Right cardiac atrium (tissue), 5 donors: ENCODE measurements at regions not wholly inside any gene's neighbourhood (a gene's known extent, or its start where the extent isn't known, plus 50 kb on each side); places are given as distances from the start of the nearest gene placed in this dataset.

ENCODE experiments used
- ATAC-seq, 2 donors: fragments of 200-7000 bp; cut with Tn5 transposase; one replicate each; pipeline versions ENCODE4 v1.8.0 to v1.9.1; 2020; ENCODE audit warnings: moderate library complexity in 2 of 2, mild to moderate bottlenecking in 1 of 2
- DNase-seq, 3 donors: peaks; one replicate each; pipeline ENCODE4 v3.0.0-alpha.2; 2020
- H3K27ac ChIP-seq: one replicate; pipeline ENCODE4 v1.5.1; 2013; ENCODE audit warnings: mild to moderate bottlenecking, low read length, control low read depth, moderate library complexity
- H3K27me3 ChIP-seq: one replicate; pipeline ENCODE4 v1.6.1; 2013; ENCODE audit not compliant: control insufficient read depth, insufficient read depth
- H3K4me1 ChIP-seq: one replicate; pipeline ENCODE4 v1.6.1; 2013; ENCODE audit warnings: low read length; ENCODE audit not compliant: control insufficient read depth, insufficient read depth
- H3K4me3 ChIP-seq: one replicate; pipeline ENCODE4 v1.5.1; 2013; ENCODE audit warnings: low read length, control low read depth
- H3K9me3 ChIP-seq: one replicate; pipeline ENCODE4 v1.6.1; 2013; ENCODE audit warnings: low read length; ENCODE audit not compliant: control insufficient read depth
- WGBS: extraction: QIAGEN DNeasy Blood & Tissue Kit; methylation state at CpG from one replicate; pipeline ENCODE4 v1.1.7; 2013; 5-methylcytosine and 5-hydroxymethylcytosine counted together
- intact Hi-C, 4 donors: fragments of 100-400 bp; cut with DNase I; formaldehyde crosslinking; loops; one replicate each; pipeline versions ENCODE4 v1.11.0 to v1.14.0; 2022 to 2023
- donor health status: healthy with polysubstance abuse.
- donor health status: DM: no; HTN: yes; CAD: no.
- donor health status: DM: no; HTN: no; CAD: no.
- donor health status: DM: no; HTN: yes; CAD: no; lungs with severe emphysema.
- donor health status: DM: yes; HTN: yes; CAD: no.

- no peak overlapping the region for H3K27ac ChIP-seq
- 94% methylated on average over 2 of the region's 2 CpGs for WGBS
- intact Hi-C loops: no loop called here
- no peak overlapping the region for H3K4me3 ChIP-seq
- DNase-seq: no peak
- H3K4me1 ChIP-seq: peaks cover 4% of the 10 kb centered on the region
- no peak for ATAC-seq
- no peaks in the 10 kb centered on the region for H3K27me3 ChIP-seq
- no peaks in the 10 kb centered on the region for H3K9me3 ChIP-seq
These were observed 56.5 kb upstream of the JDP2 start for GRCh38 chr14:75371297-75371696.

GRCh38 chr14:75372260-75372659 lies 55.6 kb upstream of the JDP2 start:
- Histone ChIP-seq H3K4me1 (peaks cover 4% of the 10 kb centered on the region), H3K27ac (no peak overlapping the region), H3K4me3 (no peak overlapping the region), H3K27me3 (no peaks in the 10 kb centered on the region), H3K9me3 (no peaks in the 10 kb centered on the region)
- ATAC-seq (no peak), DNase-seq (peak in 2 of 3 donors; percentile 59 to 60)
- 28% methylated on average over 5 of the region's 5 CpGs for WGBS
- intact Hi-C loops: no loop called here

GRCh38 chr14:75373133-75373532 lies 54.7 kb upstream of the JDP2 start:
- H3K9me3 ChIP-seq: no peaks in the 10 kb centered on the region
- WGBS: 62% methylated on average over 3 of the region's 3 CpGs
- ATAC-seq: no peak
- intact Hi-C loops: no loop called here
- no peak for DNase-seq
- peaks cover 4% of the 10 kb centered on the region for H3K4me1 ChIP-seq
- H3K27ac ChIP-seq: no peak overlapping the region
- no peak overlapping the region for H3K4me3 ChIP-seq
- H3K27me3 ChIP-seq: no peaks in the 10 kb centered on the region

DNA sequence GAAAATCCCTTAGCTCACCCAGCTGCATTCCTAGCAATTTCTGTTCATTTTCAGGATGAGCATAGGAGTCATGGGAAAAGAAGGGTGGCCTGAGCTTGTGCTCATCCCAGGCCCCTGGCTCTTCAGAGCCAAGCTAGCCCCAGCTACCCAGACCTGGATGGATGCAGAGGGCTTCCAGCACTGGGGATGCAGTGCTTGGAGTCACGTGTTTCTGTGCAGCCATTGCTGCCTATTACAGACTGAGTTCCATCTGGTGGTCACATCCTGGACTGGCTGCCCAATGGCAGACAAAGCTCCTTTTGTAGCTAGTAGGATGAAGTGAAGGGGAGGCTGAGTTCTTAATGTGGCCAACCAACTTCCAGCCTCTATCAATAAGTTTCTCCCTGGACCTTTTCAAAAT lies 54.2 kb upstream of the JDP2 start:
- H3K4me3 ChIP-seq: no peak overlapping the region
- peaks cover 4% of the 10 kb centered on the region for H3K4me1 ChIP-seq
- WGBS: 70% methylated on average over 1 of the region's 1 CpG
- H3K27ac ChIP-seq: no peak overlapping the region
- ATAC-seq (no peak), DNase-seq (no peak)
- intact Hi-C loops: no loop called here
- no peaks in the 10 kb centered on the region for H3K27me3 ChIP-seq
- no peaks in the 10 kb centered on the region for H3K9me3 ChIP-seq

DNA sequence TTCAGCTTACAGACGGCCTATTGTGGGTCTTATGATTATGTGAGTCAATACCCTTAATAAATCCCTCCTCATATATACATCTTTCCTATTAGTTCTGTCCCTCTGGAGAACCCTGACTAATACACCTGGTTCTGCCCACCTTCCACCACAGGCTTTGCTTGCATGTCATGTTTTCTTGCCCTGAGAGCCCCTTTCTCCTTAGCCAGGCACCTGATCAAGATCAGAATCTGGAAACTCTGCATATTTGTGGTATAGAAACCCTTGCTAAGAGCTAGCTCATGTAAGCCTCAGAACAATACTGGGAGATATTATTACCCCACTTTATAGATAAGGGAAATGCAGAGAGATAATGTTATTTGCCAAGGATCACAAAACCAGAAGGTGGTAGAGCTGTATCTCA lies 52.9 kb upstream of the JDP2 start:
- intact Hi-C loops: no loop called here
- H3K4me1 ChIP-seq: peaks cover 4% of the 10 kb centered on the region
- H3K4me3 ChIP-seq: no peak overlapping the region
- 95% methylated on average over 1 of the region's 1 CpG for WGBS
- H3K9me3 ChIP-seq: no peaks in the 10 kb centered on the region
- ATAC-seq (no peak), DNase-seq (no peak)
- H3K27me3 ChIP-seq: no peaks in the 10 kb centered on the region
- H3K27ac ChIP-seq: no peak overlapping the region

DNA sequence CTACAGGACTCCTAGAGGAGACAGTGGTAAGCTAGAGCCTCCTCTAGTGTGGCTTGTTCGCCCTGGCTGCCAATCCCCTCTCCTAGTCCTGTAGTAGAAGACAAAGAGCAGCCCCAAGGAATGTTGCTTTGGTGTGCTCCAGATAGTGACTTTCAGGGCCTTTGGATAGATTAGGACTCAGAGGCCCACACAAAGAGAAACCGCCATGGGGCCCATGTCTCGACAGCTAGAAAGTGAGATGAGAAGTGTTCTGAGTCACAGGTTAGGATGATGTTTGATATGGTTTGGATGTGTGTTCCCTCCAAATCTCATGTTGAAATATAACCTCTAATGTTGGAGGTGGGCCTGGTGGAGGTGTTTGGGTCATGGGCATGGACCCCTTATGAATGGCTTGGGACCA lies 51.8 kb upstream of the JDP2 start:
- WGBS: 96% methylated on average over 3 of the region's 3 CpGs

More for the DNA sequence above, 51.8 kb upstream of the JDP2 start:
- Histone ChIP-seq H3K27ac (no peak overlapping the region), H3K4me1 (peaks cover 4% of the 10 kb centered on the region), H3K27me3 (no peaks in the 10 kb centered on the region), H3K9me3 (no peaks in the 10 kb centered on the region), H3K4me3 (no peak overlapping the region)
- DNase-seq: no peak
- ATAC-seq: no peak
- intact Hi-C loops: no loop called here
